Islet precursor cell (in vitro differentiated cells): ENCODE measurements at regions not wholly inside any gene's neighbourhood (a gene's known extent, or its start where the extent isn't known, plus 50 kb on each side); places are given as distances from the start of the nearest gene placed in this dataset.
A peak's percentile ranks its signal among the peaks of the same experiment; 100 is the strongest.
"Not testable (repeated sequence)": the region's sequence is repeated elsewhere in the genome, so short reads cannot be mapped to it uniquely, and the experiment has no call there.

ENCODE experiments used
- DNase-seq: peaks from one replicate; pipeline ENCODE4 v3.0.0-alpha.2; 2018

- DNase-seq, result no peak
Observed at GRCh38 chr4:77220828-77221613, 64.0 kb downstream of the CCNG2 start.

GRCh38 chr4:77225022-77225421 lies 68.0 kb downstream of the CCNG2 start:
- no peak for DNase-seq

- DNase-seq, result no peak
Observed at GRCh38 chr4:77226939-77227705, 70.1 kb downstream of the CCNG2 start.

- no peak for DNase-seq
Observed at GRCh38 chr4:77229433-77229832, 72.4 kb downstream of the CCNG2 start.

- peak; percentile 65 for DNase-seq
Observed at GRCh38 chr4:77232653-77233052, 75.6 kb downstream of the CCNG2 start.

- DNase-seq, result no peak
Observed at GRCh38 chr4:77235289-77235854, 78.4 kb downstream of the CCNG2 start.

GRCh38 chr4:77236806-77237205 lies 79.8 kb downstream of the CCNG2 start:
- no peak for DNase-seq

- peak; percentile 88 for DNase-seq
Observed at GRCh38 chr4:77240469-77241066, 83.6 kb downstream of the CCNG2 start.

GRCh38 chr4:77248805-77249204 lies 91.8 kb downstream of the CCNG2 start:
- no peak for DNase-seq

GRCh38 chr4:77251751-77252150 lies 94.7 kb downstream of the CCNG2 start:
- no peak for DNase-seq

- DNase-seq, result no peak
Observed at GRCh38 chr4:77263247-77263646, 106.2 kb downstream of the CCNG2 start.

- DNase-seq, result not testable (repeated sequence)
Observed at GRCh38 chr4:77263976-77264375, 107.0 kb downstream of the CCNG2 start.

GRCh38 chr4:77264826-77265225 lies 107.8 kb downstream of the CCNG2 start:
- DNase-seq, result no peak

- DNase-seq, result no peak
Observed at GRCh38 chr4:77268108-77268507, 111.1 kb downstream of the CCNG2 start.

GRCh38 chr4:77269505-77269904 lies 112.5 kb downstream of the CCNG2 start:
- DNase-seq, result peak; percentile 67

- DNase-seq, result no peak
Observed at GRCh38 chr4:77273412-77273811, 116.4 kb downstream of the CCNG2 start.

- not testable (repeated sequence) for DNase-seq
Observed at GRCh38 chr4:77279114-77279513, 122.1 kb downstream of the CCNG2 start.

- no peak for DNase-seq
Observed at GRCh38 chr4:77282305-77282704, 125.3 kb downstream of the CCNG2 start.

- no peak for DNase-seq
Observed at GRCh38 chr4:77284036-77284435, 127.0 kb downstream of the CCNG2 start.

- no peak for DNase-seq
Observed at GRCh38 chr4:77286906-77287305, 129.9 kb downstream of the CCNG2 start.

- no peak for DNase-seq
Observed at GRCh38 chr4:77293426-77293825, 136.4 kb downstream of the CCNG2 start.

- peak; percentile 66 for DNase-seq
Observed at GRCh38 chr4:77300996-77301395, 144.0 kb downstream of the CCNG2 start.

- DNase-seq, result peak; percentile 31
Observed at GRCh38 chr4:77305766-77306165, 148.8 kb downstream of the CCNG2 start.
